ENCODE measurements at regions not wholly inside any gene's neighbourhood (a gene's known extent, or its start where the extent isn't known, plus 50 kb on each side); places are given as distances from the start of the nearest gene placed in this dataset.

- TF ChIP-seq CTCF (IDR thresholded peaks at IDR 0.05) (no peak), POLR2A (IDR thresholded peaks at IDR 0.05) (no peak)
These were observed 147.0 kb upstream of the SLC13A1 start for GRCh38 chr7:123346766-123347165.

Data from prostate gland (tissue), 2 donors.